HG02588 (cell line): ENCODE measurements at regions not wholly inside any gene's neighbourhood (a gene's known extent, or its start where the extent isn't known, plus 50 kb on each side); places are given as distances from the start of the nearest gene placed in this dataset.

ENCODE experiments used
- ATAC-seq: cut with Tn5 transposase; IDR thresholded peaks from one replicate; pipeline ENCODE4 v1.9.1; 2021; ENCODE audit warnings: mild to moderate bottlenecking, moderate library complexity; ENCODE audit not compliant: unreplicated experiment

GRCh38 chr14:49994951-49995561, 102.2 kb downstream of the ARF6 start:
- ATAC-seq, result no peak

GRCh38 chr14:49997991-49998390, 105.1 kb downstream of the ARF6 start:
- ATAC-seq, result no peak

- peak; percentile 43 for ATAC-seq
These were observed 106.4 kb downstream of the ARF6 start for GRCh38 chr14:49999146-49999761.

- no peak for ATAC-seq
These were observed 107.0 kb downstream of the ARF6 start for GRCh38 chr14:49999826-50000379.

GRCh38 chr14:50000380-50001150, 107.7 kb downstream of the ARF6 start:
- no peak for ATAC-seq

GRCh38 chr14:50001151-50001998, 108.5 kb downstream of the ARF6 start:
- ATAC-seq, result peak; percentile 33

GRCh38 chr14:50001999-50002925, 109.4 kb downstream of the ARF6 start:
- no peak for ATAC-seq

- no peak for ATAC-seq
These were observed 110.0 kb downstream of the ARF6 start for GRCh38 chr14:50002926-50003212.

GRCh38 chr14:50003213-50004021, 110.5 kb downstream of the ARF6 start:
- ATAC-seq, result peak; percentile 48

GRCh38 chr14:50006141-50006540, 110.2 kb downstream of the VCPKMT start:
- no peak for ATAC-seq

GRCh38 chr14:50007123-50007903, 109.1 kb downstream of the VCPKMT start:
- ATAC-seq, result no peak

- no peak for ATAC-seq
These were observed 107.8 kb downstream of the VCPKMT start for GRCh38 chr14:50008562-50008961.

GRCh38 chr14:50008974-50009373, 107.4 kb downstream of the VCPKMT start:
- no peak for ATAC-seq

- ATAC-seq, result no peak
These were observed 105.6 kb downstream of the VCPKMT start for GRCh38 chr14:50010752-50011151.

- no peak for ATAC-seq
These were observed 105.1 kb downstream of the VCPKMT start for GRCh38 chr14:50011242-50011641.

GRCh38 chr14:50012644-50013043, 103.7 kb downstream of the VCPKMT start:
- ATAC-seq, result no peak

- no peak for ATAC-seq
These were observed 103.0 kb downstream of the VCPKMT start for GRCh38 chr14:50013198-50013918.

GRCh38 chr14:50013934-50014333, 102.4 kb downstream of the VCPKMT start:
- no peak for ATAC-seq
